Lower leg skin (tissue), 4 donors: ENCODE measurements at regions not wholly inside any gene's neighbourhood (a gene's known extent, or its start where the extent isn't known, plus 50 kb on each side); places are given as distances from the start of the nearest gene placed in this dataset.

Experiments
- DNase-seq, 2 donors: peaks; one replicate each; pipeline ENCODE4 v3.0.0-alpha.2; 2019; ENCODE audit warnings: low spot score in 2 of 2
- H3K4me3 ChIP-seq: fragments of 200-600 bp; sonication (generic); 2 replicates; pipeline ENCODE4 v1.5.1; 2017; ENCODE audit warnings: mild to moderate bottlenecking, low read depth; ENCODE audit not compliant: poor library complexity, severe bottlenecking
- CTCF ChIP-seq, 3 donors: fragments of 450-650 bp; IDR thresholded peaks; one replicate each; pipeline ENCODE4 v1.5.1; 2016; ENCODE audit warnings: antibody characterized with exemption in 3 of 3, mild to moderate bottlenecking in 3 of 3, moderate library complexity in 2 of 3
- POLR2A ChIP-seq, 2 donors: fragments of 450-650 bp; IDR thresholded peaks; one replicate each; pipeline ENCODE4 v1.6.1; 2016 to 2017; ENCODE audit warnings: antibody characterized with exemption in 2 of 2, mild to moderate bottlenecking in 1 of 2, moderate library complexity in 1 of 2
- WGBS, 2 donors: methylation state at CpG; one replicate each; pipeline ENCODE4 v1.1.5; 2018; 5-methylcytosine and 5-hydroxymethylcytosine counted together
- intact Hi-C: fragments of 100-400 bp; cut with DNase I; formaldehyde crosslinking; loops from one replicate; pipeline ENCODE4 v1.15.0; 2023; ENCODE audit warnings: low total_unique reads

DNA sequence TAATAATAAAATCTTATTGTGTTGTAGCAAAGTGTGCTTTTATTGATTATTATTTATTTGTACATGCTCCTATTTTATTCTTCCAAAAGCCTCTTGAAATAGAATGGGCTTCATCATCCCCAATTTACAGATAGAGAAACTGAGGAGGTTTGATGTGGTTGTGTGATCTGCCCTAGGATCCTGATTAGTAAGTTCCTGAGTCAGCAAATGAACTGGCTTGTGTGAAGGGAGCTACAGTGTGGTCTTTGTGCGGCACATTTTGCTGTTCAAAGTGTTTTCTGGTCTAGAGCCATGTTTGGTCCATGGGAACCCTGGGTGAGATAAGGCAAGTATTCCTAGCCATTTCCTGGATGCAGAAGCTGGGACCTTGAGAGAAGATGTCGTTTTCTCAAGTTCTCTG, 326.9 kb downstream of the MEIS1 start:
- TF ChIP-seq POLR2A (IDR thresholded peaks at IDR 0.05): no peak
- TF ChIP-seq CTCF (IDR thresholded peaks at IDR 0.05): no peak
- intact Hi-C loops: no loop called here
- DNase-seq: no peak
- no peak overlapping the region for H3K4me3 ChIP-seq
- 94 to 100% methylated on average over 2 of the region's 2 CpGs for whole genome bisulfite sequencing, 2 donors

DNA sequence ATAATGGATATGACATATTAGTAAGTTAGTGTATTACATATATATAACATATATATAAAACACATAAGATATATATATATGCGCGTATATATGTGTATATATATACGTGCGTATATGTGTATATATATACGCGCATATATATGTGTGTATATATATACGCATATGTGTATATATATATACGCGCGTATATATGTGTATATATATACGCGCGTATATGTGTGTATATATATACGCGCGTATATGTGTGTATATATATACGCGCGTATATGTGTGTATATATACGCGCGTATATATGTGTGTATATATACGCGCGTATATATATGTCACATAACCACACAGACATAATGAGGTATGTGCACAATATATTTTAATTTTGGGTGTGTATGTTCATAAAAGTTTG, 327.8 kb downstream of the MEIS1 start:
- no peak for DNase-seq
- intact Hi-C loops: no loop called here
- WGBS, 2 donors: 92 to 96% methylated on average over 25 of the region's 25 CpGs
- TF ChIP-seq POLR2A (IDR thresholded peaks at IDR 0.05): no peak
- H3K4me3 ChIP-seq: no peak overlapping the region

- DNase-seq: no peak
Measured at GRCh38 chr2:66766582-66766981, 331.7 kb downstream of the MEIS1 start.

GRCh38 chr2:66771359-66771976, 336.5 kb downstream of the MEIS1 start:
- WGBS, 2 donors: 72 to 90% methylated on average over 1 of the region's 1 CpG
- DNase-seq: no peak
- intact Hi-C loops: no loop called here
- H3K4me3 ChIP-seq: no peak overlapping the region
- TF ChIP-seq POLR2A (IDR thresholded peaks at IDR 0.05): no peak
- TF ChIP-seq CTCF (IDR thresholded peaks at IDR 0.05): no peak

More at GRCh38 chr2:66766582-66766981, 331.7 kb downstream of the MEIS1 start:
- intact Hi-C loops: no loop called here
- no peak for TF ChIP-seq CTCF (IDR thresholded peaks at IDR 0.05)
- no peak for TF ChIP-seq POLR2A (IDR thresholded peaks at IDR 0.05)
- WGBS, 2 donors: 94 to 96% methylated on average over 3 of the region's 3 CpGs
- H3K4me3 ChIP-seq: no peak overlapping the region

DNA sequence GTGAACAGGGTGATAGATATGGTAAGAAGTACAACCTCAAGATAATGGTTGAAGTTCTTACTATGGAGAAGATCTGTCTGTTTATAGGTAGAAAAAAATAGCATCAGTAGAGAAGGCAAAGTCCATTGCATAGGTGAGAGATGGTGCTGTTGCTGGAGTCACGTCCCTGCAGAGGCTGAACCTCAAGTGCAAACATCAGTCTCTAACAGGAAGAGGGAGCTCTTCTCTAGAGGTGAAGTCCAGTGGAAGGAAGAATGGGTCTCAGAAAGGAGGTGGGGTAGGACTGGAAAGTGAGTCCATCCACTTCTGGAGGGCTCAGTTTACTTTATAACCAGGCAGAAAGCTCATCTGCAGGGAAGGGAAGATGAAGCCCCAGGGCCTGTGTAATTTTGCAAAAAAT, 337.7 kb downstream of the MEIS1 start:
- 82 to 85% methylated on average over 1 of the region's 1 CpG for WGBS, 2 donors
- DNase-seq: no peak

More for the DNA sequence above, 337.7 kb downstream of the MEIS1 start:
- H3K4me3 ChIP-seq: no peak overlapping the region
- intact Hi-C loops: no loop called here
- TF ChIP-seq POLR2A (IDR thresholded peaks at IDR 0.05): no peak
- TF ChIP-seq CTCF (IDR thresholded peaks at IDR 0.05): no peak
